HCT116 (cell line): ENCODE measurements at regions not wholly inside any gene's neighbourhood (a gene's known extent, or its start where the extent isn't known, plus 50 kb on each side); places are given as distances from the start of the nearest gene placed in this dataset.

Experiments used
- EZH2 ChIP-seq: fragments of 200-600 bp; sonication (generic); IDR thresholded peaks from 2 replicates; pipeline ENCODE4 v1.6.1; 2017; ENCODE audit warnings: antibody characterized with exemption, mixed run types
- POLR2A ChIP-seq: IDR thresholded peaks from 2 replicates; pipeline ENCODE4 v1.7.0; 2011; ENCODE audit warnings: borderline replicate concordance; ENCODE audit not compliant: insufficient read depth, insufficient read length; ENCODE audit errors: extremely low read depth
- RAD21 ChIP-seq: IDR thresholded peaks from 2 replicates; pipeline ENCODE4 v1.6.1; 2012; ENCODE audit warnings: low read depth, mild to moderate bottlenecking
- SIN3A ChIP-seq: IDR thresholded peaks from 2 replicates; pipeline ENCODE4 v1.6.1; 2012; ENCODE audit warnings: low read depth
- YY1 ChIP-seq: IDR thresholded peaks from 2 replicates; pipeline ENCODE4 v1.6.1; 2011; ENCODE audit warnings: low read length, low read depth, moderate library complexity, mild to moderate bottlenecking; ENCODE audit not compliant: insufficient replicate concordance; ENCODE audit errors: extremely low read depth
- TF ChIP-seq, protein P1 (sequence below), 3 experiments: fragments of 200-600 bp in 1 of 3; sonication (generic) in 1 of 3; IDR thresholded peaks in 2 of 3; conservative IDR thresholded peaks in 1 of 3; 2 replicates each; pipeline ENCODE4 v1.5.1; 2012 to 2017; ENCODE audit warnings: low read depth in 2 of 3, low read length in 2 of 3, antibody characterized with exemption in 1 of 3, borderline replicate concordance in 1 of 3, control low read depth in 1 of 3, mild to moderate bottlenecking in 1 of 3, mixed read lengths in 1 of 3, mixed run types in 1 of 3, moderate library complexity in 1 of 3; ENCODE audit not compliant: insufficient read depth in 1 of 3
- TF ChIP-seq, protein P2 (sequence below): IDR thresholded peaks from 2 replicates; pipeline ENCODE4 v1.6.1; 2012
- TF ChIP-seq, protein P3 (sequence below): IDR thresholded peaks from 2 replicates; pipeline ENCODE4 v1.6.1; 2012; ENCODE audit warnings: low read depth

DNA sequence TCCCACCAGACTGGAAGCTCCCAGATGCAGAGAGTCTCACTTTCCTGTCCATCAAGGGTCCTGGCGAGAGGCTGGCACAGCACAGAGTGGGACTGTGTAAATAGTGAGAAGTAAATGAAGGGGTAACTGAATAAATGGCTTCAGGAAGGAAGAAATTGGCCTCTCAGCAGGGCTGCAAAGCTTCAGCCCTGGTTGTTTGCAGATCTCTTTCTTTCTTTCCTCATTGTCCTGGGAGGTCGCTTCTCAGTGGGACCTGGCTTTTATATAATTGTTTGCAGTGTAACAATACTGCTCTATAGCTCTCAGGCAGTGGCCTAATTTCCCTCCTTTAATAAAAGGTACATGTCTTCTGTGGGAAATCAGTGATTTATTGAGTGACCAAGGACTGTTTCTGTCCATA lies 74.9 kb upstream of the GPR45 start:
- TF ChIP-seq, protein P1, sequence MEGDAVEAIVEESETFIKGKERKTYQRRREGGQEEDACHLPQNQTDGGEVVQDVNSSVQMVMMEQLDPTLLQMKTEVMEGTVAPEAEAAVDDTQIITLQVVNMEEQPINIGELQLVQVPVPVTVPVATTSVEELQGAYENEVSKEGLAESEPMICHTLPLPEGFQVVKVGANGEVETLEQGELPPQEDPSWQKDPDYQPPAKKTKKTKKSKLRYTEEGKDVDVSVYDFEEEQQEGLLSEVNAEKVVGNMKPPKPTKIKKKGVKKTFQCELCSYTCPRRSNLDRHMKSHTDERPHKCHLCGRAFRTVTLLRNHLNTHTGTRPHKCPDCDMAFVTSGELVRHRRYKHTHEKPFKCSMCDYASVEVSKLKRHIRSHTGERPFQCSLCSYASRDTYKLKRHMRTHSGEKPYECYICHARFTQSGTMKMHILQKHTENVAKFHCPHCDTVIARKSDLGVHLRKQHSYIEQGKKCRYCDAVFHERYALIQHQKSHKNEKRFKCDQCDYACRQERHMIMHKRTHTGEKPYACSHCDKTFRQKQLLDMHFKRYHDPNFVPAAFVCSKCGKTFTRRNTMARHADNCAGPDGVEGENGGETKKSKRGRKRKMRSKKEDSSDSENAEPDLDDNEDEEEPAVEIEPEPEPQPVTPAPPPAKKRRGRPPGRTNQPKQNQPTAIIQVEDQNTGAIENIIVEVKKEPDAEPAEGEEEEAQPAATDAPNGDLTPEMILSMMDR (IDR thresholded peaks at IDR 0.05 in 2 of 3, conservative IDR thresholded peaks at IDR 0.05 in 1 of 3; ENCODE audit: borderline replicate concordance in 1 of 3, insufficient read depth in 1 of 3, low read depth in 2 of 3, low read length in 2 of 3): no peak
- TF ChIP-seq, protein P2, sequence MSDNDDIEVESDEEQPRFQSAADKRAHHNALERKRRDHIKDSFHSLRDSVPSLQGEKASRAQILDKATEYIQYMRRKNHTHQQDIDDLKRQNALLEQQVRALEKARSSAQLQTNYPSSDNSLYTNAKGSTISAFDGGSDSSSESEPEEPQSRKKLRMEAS: no peak
- TF ChIP-seq RAD21: no peak
- TF ChIP-seq YY1: no peak
- no peak for TF ChIP-seq POLR2A
- no peak for TF ChIP-seq EZH2
- TF ChIP-seq, protein P3, sequence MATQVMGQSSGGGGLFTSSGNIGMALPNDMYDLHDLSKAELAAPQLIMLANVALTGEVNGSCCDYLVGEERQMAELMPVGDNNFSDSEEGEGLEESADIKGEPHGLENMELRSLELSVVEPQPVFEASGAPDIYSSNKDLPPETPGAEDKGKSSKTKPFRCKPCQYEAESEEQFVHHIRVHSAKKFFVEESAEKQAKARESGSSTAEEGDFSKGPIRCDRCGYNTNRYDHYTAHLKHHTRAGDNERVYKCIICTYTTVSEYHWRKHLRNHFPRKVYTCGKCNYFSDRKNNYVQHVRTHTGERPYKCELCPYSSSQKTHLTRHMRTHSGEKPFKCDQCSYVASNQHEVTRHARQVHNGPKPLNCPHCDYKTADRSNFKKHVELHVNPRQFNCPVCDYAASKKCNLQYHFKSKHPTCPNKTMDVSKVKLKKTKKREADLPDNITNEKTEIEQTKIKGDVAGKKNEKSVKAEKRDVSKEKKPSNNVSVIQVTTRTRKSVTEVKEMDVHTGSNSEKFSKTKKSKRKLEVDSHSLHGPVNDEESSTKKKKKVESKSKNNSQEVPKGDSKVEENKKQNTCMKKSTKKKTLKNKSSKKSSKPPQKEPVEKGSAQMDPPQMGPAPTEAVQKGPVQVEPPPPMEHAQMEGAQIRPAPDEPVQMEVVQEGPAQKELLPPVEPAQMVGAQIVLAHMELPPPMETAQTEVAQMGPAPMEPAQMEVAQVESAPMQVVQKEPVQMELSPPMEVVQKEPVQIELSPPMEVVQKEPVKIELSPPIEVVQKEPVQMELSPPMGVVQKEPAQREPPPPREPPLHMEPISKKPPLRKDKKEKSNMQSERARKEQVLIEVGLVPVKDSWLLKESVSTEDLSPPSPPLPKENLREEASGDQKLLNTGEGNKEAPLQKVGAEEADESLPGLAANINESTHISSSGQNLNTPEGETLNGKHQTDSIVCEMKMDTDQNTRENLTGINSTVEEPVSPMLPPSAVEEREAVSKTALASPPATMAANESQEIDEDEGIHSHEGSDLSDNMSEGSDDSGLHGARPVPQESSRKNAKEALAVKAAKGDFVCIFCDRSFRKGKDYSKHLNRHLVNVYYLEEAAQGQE: no peak
- TF ChIP-seq SIN3A: no peak
